T-helper 2 cell treated with Interferon-gamma antibody and Interleukin-4, amounts not matched to agents 5 μg/mL and 100 μg/mL, for 36 hours (primary cell): ENCODE measurements at regions not wholly inside any gene's neighbourhood (a gene's known extent, or its start where the extent isn't known, plus 50 kb on each side); places are given as distances from the start of the nearest gene placed in this dataset.
A peak's percentile ranks its signal among the peaks of the same experiment; 100 is the strongest.
"Not testable (repeated sequence)": the region's sequence is repeated elsewhere in the genome, so short reads cannot be mapped to it uniquely, and the experiment has no call there.

Experiments used
- DNase-seq: peaks from one replicate; pipeline ENCODE4 v3.0.0; 2021; ENCODE audit warnings: low spot score
- H3K27ac Mint-ChIP-seq: one replicate; pipeline ENCODE4 v1.8.0; 2021; ENCODE audit warnings: mild to moderate bottlenecking, mixed read lengths
- H3K27me3 Mint-ChIP-seq: one replicate; pipeline ENCODE4 v1.8.0; 2021; ENCODE audit warnings: low read depth, mixed read lengths
- H3K36me3 Mint-ChIP-seq: one replicate; pipeline ENCODE4 v1.8.0; 2021; ENCODE audit warnings: low read depth, mixed read lengths
- H3K4me1 Mint-ChIP-seq: one replicate; pipeline ENCODE4 v1.8.0; 2021; ENCODE audit warnings: low read depth, mixed read lengths
- H3K4me3 Mint-ChIP-seq: one replicate; pipeline ENCODE4 v1.8.0; 2022; ENCODE audit warnings: mild to moderate bottlenecking, moderate library complexity, mixed read lengths
- H3K9me3 Mint-ChIP-seq: one replicate; pipeline ENCODE4 v1.8.0; 2021; ENCODE audit warnings: mixed read lengths

GRCh38 chr1:143718021-143718420 lies 253.8 kb downstream of the FAM72C start:
- DNase-seq: no peak
- H3K4me3 Mint-ChIP-seq: no peak overlapping the region
- H3K36me3 Mint-ChIP-seq: no peaks in the 10 kb centered on the region
- no peaks in the 10 kb centered on the region for H3K9me3 Mint-ChIP-seq
- peaks cover 46% of the 10 kb centered on the region for H3K27me3 Mint-ChIP-seq
- no peak overlapping the region for H3K27ac Mint-ChIP-seq
- H3K4me1 Mint-ChIP-seq: peaks cover 3% of the 10 kb centered on the region

GRCh38 chr1:143717434-143717833 lies 254.4 kb downstream of the FAM72C start:
- no peak for DNase-seq
- no peaks in the 10 kb centered on the region for H3K9me3 Mint-ChIP-seq
- no peak overlapping the region for H3K4me3 Mint-ChIP-seq
- peaks cover 3% of the 10 kb centered on the region for H3K4me1 Mint-ChIP-seq
- peaks cover 41% of the 10 kb centered on the region for H3K27me3 Mint-ChIP-seq
- no peaks in the 10 kb centered on the region for H3K36me3 Mint-ChIP-seq
- H3K27ac Mint-ChIP-seq: no peak overlapping the region

GRCh38 chr1:143714913-143715312 lies 256.9 kb downstream of the FAM72C start:
- not testable (repeated sequence) for DNase-seq, H3K4me1 Mint-ChIP-seq, H3K36me3 Mint-ChIP-seq, H3K4me3 Mint-ChIP-seq, H3K27ac Mint-ChIP-seq, H3K9me3 Mint-ChIP-seq
- H3K27me3 Mint-ChIP-seq: peaks cover 33% of the 10 kb centered on the region

- H3K9me3 Mint-ChIP-seq, H3K4me1 Mint-ChIP-seq, H3K4me3 Mint-ChIP-seq, H3K36me3 Mint-ChIP-seq, H3K27ac Mint-ChIP-seq: not testable (repeated sequence)
- peaks cover 30% of the 10 kb centered on the region for H3K27me3 Mint-ChIP-seq
- peak; percentile 16 for DNase-seq
These were observed 262.1 kb downstream of the FAM72C start for GRCh38 chr1:143709606-143710259.

- peaks cover 44% of the 10 kb centered on the region for H3K27me3 Mint-ChIP-seq
- H3K36me3 Mint-ChIP-seq, H3K9me3 Mint-ChIP-seq, H3K27ac Mint-ChIP-seq, DNase-seq, H3K4me3 Mint-ChIP-seq: not testable (repeated sequence)
- peaks cover 10% of the 10 kb centered on the region for H3K4me1 Mint-ChIP-seq
These were observed 269.0 kb downstream of the FAM72C start for GRCh38 chr1:143702739-143703138.

- H3K27me3 Mint-ChIP-seq: peaks cover 63% of the 10 kb centered on the region
- peaks cover 4% of the 10 kb centered on the region for H3K9me3 Mint-ChIP-seq
- no peak overlapping the region for H3K27ac Mint-ChIP-seq
- H3K36me3 Mint-ChIP-seq: no peaks in the 10 kb centered on the region
- DNase-seq: no peak
- H3K4me1 Mint-ChIP-seq: peaks cover 10% of the 10 kb centered on the region
- H3K4me3 Mint-ChIP-seq: no peak overlapping the region
These were observed 272.1 kb downstream of the FAM72C start for GRCh38 chr1:143699731-143700130.

GRCh38 chr1:143699115-143699514 lies 272.7 kb downstream of the FAM72C start:
- Mint-ChIP-seq H3K27ac (no peak overlapping the region), H3K36me3 (no peaks in the 10 kb centered on the region), H3K4me1 (peaks cover 10% of the 10 kb centered on the region), H3K9me3 (peaks cover 4% of the 10 kb centered on the region), H3K27me3 (peaks cover 62% of the 10 kb centered on the region), H3K4me3 (peak overlapping the region; percentile 60)
- DNase-seq: no peak

GRCh38 chr1:143698016-143698415 lies 273.8 kb downstream of the FAM72C start:
- Mint-ChIP-seq H3K27me3 (peaks cover 73% of the 10 kb centered on the region), H3K36me3 (no peaks in the 10 kb centered on the region), H3K9me3 (peaks cover 4% of the 10 kb centered on the region), H3K4me1 (peaks cover 10% of the 10 kb centered on the region), H3K4me3 (peak overlapping the region; percentile 0), H3K27ac (no peak overlapping the region)
- peak; percentile 8 for DNase-seq

- peaks cover 86% of the 10 kb centered on the region for H3K27me3 Mint-ChIP-seq
- H3K9me3 Mint-ChIP-seq: peaks cover 3% of the 10 kb centered on the region
- H3K27ac Mint-ChIP-seq: no peak overlapping the region
- no peaks in the 10 kb centered on the region for H3K36me3 Mint-ChIP-seq
- peaks cover 9% of the 10 kb centered on the region for H3K4me1 Mint-ChIP-seq
- DNase-seq: no peak
- no peak overlapping the region for H3K4me3 Mint-ChIP-seq
These were observed 277.7 kb downstream of the FAM72C start for GRCh38 chr1:143694085-143694484.

- Mint-ChIP-seq H3K9me3 (no peaks in the 10 kb centered on the region), H3K27me3 (peaks cover 74% of the 10 kb centered on the region), H3K27ac (no peak overlapping the region), H3K36me3 (no peaks in the 10 kb centered on the region), H3K4me1 (no peaks in the 10 kb centered on the region), H3K4me3 (no peak overlapping the region)
- DNase-seq: no peak
These were observed 279.7 kb downstream of the FAM72C start for GRCh38 chr1:143691971-143692529.

GRCh38 chr1:143691400-143691891 lies 280.3 kb downstream of the FAM72C start:
- Mint-ChIP-seq H3K4me3 (no peak overlapping the region), H3K27me3 (peaks cover 68% of the 10 kb centered on the region), H3K4me1 (no peaks in the 10 kb centered on the region), H3K27ac (no peak overlapping the region), H3K9me3 (no peaks in the 10 kb centered on the region), H3K36me3 (no peaks in the 10 kb centered on the region)
- no peak for DNase-seq

GRCh38 chr1:143689781-143690180 lies 282.0 kb downstream of the FAM72C start:
- H3K4me1 Mint-ChIP-seq: no peaks in the 10 kb centered on the region
- H3K4me3 Mint-ChIP-seq: no peak overlapping the region
- peaks cover 59% of the 10 kb centered on the region for H3K27me3 Mint-ChIP-seq
- no peaks in the 10 kb centered on the region for H3K36me3 Mint-ChIP-seq
- no peak overlapping the region for H3K27ac Mint-ChIP-seq
- DNase-seq: no peak
- H3K9me3 Mint-ChIP-seq: no peaks in the 10 kb centered on the region

- no peaks in the 10 kb centered on the region for H3K4me1 Mint-ChIP-seq
- H3K27me3 Mint-ChIP-seq: peaks cover 7% of the 10 kb centered on the region
- no peaks in the 10 kb centered on the region for H3K36me3 Mint-ChIP-seq
- H3K4me3 Mint-ChIP-seq: no peak overlapping the region
- H3K9me3 Mint-ChIP-seq: no peaks in the 10 kb centered on the region
- DNase-seq: no peak
- no peak overlapping the region for H3K27ac Mint-ChIP-seq
These were observed 291.5 kb downstream of the FAM72C start for GRCh38 chr1:143680304-143680703.

- DNase-seq: no peak
- Mint-ChIP-seq H3K4me3 (no peak overlapping the region), H3K36me3 (no peaks in the 10 kb centered on the region), H3K27ac (no peak overlapping the region), H3K4me1 (no peaks in the 10 kb centered on the region), H3K27me3 (peaks cover 22% of the 10 kb centered on the region), H3K9me3 (peaks cover 5% of the 10 kb centered on the region)
These were observed 298.8 kb downstream of the FAM72C start for GRCh38 chr1:143672983-143673382.

- Mint-ChIP-seq H3K4me1 (no peaks in the 10 kb centered on the region), H3K27ac (no peak overlapping the region), H3K9me3 (peaks cover 7% of the 10 kb centered on the region), H3K4me3 (no peak overlapping the region), H3K36me3 (no peaks in the 10 kb centered on the region), H3K27me3 (peaks cover 29% of the 10 kb centered on the region)
- DNase-seq: no peak
These were observed 304.1 kb downstream of the FAM72C start for GRCh38 chr1:143667730-143668129.
